SW 1271 (cell line): ENCODE measurements at regions not wholly inside any gene's neighbourhood (a gene's known extent, or its start where the extent isn't known, plus 50 kb on each side); places are given as distances from the start of the nearest gene placed in this dataset.

ENCODE experiments used
- DNase-seq, 2 experiments: peaks; one replicate each; lab custom pipeline; 2025; lab: John Stamatoyannopoulos, UW

DNA sequence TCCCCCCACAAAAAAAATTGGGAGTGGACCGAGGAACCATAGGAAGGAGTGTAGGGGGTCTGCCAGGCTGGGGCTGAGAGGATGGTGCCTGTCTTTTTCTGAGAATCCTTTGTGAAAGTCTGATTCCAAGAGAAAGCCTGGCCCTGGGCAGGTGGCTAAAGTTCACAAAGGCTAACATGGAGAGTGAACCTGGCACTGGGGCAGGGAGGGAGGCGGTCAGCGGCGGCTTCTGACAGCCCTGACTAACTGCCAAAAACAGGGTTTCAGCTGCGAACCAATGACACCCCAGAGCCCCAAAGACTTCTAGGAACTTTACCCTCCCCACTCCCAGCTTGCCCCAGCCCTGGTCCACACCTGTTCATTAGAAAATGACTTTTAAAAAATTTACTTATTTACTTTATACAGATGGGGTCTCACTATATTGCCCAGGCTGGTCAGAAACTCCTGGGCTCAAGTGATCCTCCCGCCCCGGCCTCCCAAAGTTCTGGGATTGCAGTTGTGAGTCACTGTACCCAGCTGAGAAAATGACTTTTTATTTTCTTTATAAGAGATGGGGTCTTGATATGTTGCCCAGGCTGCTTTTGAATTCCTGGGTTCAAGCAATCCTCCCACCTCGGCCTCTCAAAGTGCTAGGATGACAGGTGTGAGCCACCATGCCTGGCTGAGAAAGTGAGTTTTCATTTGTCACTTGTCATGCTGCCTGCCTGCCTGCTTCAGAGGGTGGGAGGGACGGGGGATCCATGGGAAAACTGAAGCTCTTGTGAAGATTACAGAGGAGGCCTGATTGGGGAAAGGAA, 61.0 kb upstream of the DUSP5 start:
- DNase-seq: no peak

DNA sequence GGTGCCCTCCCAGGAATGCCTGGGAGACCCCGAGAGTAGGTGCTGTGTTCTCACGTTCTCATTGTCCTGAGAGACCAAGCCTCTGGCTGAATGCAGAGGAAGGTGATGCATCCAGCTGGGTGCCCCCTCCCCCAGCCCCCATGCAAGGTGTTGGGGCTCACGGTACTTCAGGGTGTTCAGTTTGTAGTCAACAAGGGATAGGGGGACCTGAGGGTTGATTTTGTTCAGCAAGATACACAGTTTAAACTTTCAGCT, 60.4 kb upstream of the DUSP5 start:
- no peak for DNase-seq

DNA sequence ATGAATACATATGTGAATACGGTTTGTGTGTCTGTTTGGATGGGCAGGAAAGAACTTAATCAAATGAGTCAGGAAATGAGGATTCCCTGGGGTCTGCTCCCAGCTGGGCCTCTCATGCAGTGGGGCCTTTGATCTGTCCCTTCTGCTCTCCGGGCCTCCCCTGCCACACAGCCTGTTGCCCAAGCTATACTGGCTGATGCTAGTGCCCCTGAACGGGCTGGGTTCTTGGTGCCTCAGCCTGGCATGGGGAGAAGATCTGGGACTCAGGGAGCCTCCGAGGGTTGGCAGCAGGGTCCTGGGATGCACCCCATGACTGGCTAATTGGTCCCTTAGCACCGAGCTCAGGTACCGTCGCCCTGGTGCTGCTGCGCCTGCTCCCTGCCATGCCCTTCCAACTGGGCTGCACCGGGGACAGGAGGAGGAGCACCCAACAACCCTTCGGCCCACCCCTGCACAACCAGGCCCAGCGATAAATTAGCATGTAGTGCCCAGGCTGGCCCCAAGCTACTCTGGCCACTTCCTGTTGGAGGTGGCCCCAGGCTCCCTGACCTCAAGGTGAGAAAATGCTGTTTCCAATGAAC, 59.9 kb upstream of the DUSP5 start:
- no peak for DNase-seq

DNA sequence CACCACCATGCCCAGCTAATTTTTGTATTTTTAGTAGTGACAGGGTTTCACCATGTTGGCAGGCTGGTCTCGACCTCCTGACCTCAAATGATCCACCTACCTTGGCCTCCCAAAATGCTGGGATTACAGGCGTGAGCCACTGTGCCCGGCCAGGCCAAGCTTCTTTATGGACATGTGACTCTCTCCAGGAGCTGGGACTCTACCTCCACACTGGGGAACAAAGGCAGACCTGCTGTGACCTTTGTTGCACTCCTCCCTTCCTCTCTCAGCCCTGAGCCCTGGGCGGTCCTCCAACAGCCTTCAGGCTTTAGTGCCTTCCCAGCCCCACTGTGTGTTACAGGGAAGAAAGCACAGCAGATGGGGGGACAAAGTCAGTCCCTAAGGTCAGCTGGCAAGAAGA, 55.0 kb upstream of the DUSP5 start:
- no peak for DNase-seq

DNA sequence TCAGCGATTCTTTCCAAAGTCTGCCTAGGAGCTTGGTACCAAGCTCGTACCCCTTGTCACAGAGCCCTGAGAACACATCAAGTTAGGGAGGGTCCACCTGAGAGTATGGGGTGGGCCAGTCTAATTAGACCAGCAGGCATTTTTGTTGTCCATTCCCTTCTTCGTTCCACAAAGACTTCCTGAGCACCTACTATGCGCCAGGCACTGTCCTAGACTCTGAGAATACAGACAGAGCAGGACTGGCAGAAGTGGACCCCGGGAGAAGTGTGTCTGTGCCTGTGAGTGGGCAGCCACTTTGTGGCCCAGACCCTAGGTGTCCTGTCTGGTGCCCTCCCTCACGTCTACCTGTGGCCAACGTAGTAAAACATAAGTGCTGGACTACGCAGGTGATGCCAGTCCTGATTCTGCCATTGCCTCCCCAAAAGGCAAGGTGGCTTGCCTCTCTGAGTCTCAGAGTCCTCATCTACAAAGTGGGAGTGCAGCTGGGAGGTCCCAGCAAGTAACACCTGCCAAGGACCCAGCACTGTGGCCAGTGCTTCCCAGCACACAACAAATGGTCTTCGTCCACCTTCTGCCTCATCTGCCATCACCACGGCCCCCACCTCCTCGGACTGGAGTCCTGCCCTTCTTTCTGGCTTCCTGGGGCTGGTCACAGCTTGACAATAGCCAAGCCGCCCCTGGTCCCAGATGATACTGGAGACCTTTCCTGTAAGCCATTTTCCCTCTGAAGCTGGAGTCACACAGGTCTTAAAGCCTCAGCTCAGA, 54.3 kb upstream of the DUSP5 start:
- DNase-seq: no peak

DNA sequence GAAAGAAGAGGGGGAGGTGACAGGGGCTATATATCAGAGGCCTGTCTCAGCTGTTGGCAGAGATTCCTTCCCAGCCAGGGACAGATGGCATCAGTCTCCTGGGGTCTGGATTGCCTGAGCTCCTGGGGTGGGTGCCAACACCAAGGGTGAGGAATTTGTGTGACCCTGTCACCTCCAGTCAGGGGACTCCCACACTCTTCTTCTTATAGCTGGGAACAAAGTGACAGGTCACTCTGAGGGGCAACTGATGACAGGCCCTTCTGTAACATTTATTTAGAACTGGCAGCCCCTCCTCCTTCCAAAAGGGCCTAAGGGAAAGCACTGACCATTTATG, 53.7 kb upstream of the DUSP5 start:
- no peak for DNase-seq

DNA sequence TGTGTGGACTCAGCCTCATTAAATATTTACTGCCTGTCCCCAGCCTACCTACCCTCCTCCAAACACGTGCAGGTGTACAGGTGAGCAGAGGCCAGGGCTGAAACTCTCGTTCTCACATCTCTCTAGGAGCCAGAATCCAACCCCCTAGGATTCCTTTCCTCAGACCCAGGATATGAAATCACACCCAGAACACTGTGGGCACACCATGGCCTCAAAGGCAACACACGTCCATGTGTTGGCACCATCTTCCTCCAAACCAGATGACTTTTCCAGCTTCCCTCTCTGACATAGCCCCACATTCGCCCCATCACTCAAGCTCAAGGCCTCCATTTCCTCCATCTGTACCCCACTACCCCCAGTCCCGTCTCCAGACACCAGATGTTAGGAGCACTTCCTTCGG, 51.8 kb upstream of the DUSP5 start:
- DNase-seq: no peak

DNA sequence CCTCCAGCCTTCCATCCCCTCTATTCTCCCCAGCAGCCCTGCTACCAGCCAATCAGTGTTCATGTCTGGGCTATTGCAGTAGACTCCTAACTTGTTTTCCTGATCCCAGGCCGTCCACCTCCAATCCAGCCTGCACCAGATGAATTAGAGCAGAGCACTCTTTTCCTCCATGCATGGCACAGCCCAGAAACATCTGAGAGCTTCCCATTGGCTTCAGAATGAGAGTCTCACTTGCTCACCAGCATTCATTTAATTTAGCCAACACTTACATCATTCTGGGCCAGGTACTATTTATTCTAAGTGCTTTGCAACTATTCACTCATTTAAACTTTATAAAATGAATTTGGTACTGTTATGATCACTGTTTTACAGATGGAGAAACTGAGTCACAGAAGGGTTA, 51.4 kb upstream of the DUSP5 start:
- no peak for DNase-seq

DNA sequence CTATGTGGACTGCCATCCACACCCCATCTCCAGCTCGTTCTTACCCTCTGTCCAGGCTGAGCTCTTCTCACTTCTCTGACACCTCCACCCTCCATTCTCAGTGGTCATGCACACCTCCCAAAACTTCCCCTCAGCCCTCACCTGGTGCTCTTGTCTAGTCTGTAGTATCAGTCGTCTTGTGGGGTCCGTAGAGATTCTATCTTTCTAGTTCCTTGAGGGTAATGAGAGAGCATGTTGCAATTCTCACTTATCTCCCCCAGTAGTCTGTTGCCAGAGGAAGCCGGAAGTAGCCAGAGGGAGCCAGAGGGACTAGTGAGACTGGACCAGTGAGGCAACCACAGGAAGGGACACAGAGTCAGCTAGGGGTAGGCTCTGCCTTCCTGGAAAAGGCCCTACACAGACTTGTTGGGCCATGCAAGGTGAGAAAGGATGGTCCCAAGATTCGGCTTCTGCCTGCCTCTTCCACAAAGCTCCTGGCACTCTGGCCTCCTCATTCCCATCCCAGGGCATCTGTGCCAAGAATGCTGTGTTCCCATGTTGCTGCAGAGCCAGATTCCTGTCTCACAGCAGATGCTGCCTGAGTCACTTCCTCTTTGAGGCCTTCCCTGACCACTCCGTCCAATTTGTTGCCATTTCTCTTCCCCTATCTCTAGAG, 50.6 kb upstream of the DUSP5 start:
- peak; percentile 44 to 84 for DNase-seq

DNA sequence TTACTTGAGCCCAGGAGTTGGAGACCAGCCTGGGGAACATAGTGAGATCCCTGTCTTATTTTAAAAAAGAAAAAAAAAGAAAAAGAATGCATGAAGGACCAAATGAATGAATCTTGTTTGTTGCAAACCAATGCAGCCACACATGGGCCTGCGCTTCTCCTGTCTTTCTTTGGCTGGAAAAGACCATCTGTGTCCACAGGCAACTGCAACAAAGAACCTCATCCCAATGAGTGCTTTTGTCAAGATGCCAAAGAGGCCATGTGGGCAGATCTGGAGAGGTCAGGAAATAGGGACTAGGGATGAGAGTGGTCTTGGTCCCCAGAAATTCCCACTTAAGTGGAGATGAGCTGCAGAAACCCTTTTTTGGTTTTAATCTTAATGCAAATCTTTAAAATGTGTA, 49.8 kb upstream of the DUSP5 start:
- DNase-seq: no peak
